ENCODE measurements at regions not wholly inside any gene's neighbourhood (a gene's known extent, or its start where the extent isn't known, plus 50 kb on each side); places are given as distances from the start of the nearest gene placed in this dataset.

- no peak for DNase-seq (ENCODE audit: low read depth)
Observed at GRCh38 chr2:41695198-41696113, 352.4 kb upstream of the PKDCC start.

GRCh38 chr2:41697389-41697788, 350.4 kb upstream of the PKDCC start:
- no peak for DNase-seq (ENCODE audit: low read depth)

GRCh38 chr2:41698678-41699422, 349.0 kb upstream of the PKDCC start:
- DNase-seq (ENCODE audit: low read depth) = no peak

- no peak for DNase-seq (ENCODE audit: low read depth)
Observed at GRCh38 chr2:41701231-41701630, 346.6 kb upstream of the PKDCC start.

- DNase-seq (ENCODE audit: low read depth) = no peak
Observed at GRCh38 chr2:41703123-41703522, 344.7 kb upstream of the PKDCC start.

GRCh38 chr2:41705634-41706033, 342.2 kb upstream of the PKDCC start:
- no peak for DNase-seq (ENCODE audit: low read depth)

- no peak for DNase-seq (ENCODE audit: low read depth)
Observed at GRCh38 chr2:41706286-41706685, 341.5 kb upstream of the PKDCC start.

- DNase-seq (ENCODE audit: low read depth) = no peak
Observed at GRCh38 chr2:41707790-41708451, 339.9 kb upstream of the PKDCC start.

GRCh38 chr2:41709702-41710599, 337.9 kb upstream of the PKDCC start:
- no peak for DNase-seq (ENCODE audit: low read depth)

- no peak for DNase-seq (ENCODE audit: low read depth)
Observed at GRCh38 chr2:41710944-41711343, 336.9 kb upstream of the PKDCC start.

GRCh38 chr2:41711736-41712135, 336.1 kb upstream of the PKDCC start:
- DNase-seq (ENCODE audit: low read depth) = no peak

GRCh38 chr2:41716497-41716896, 331.3 kb upstream of the PKDCC start:
- no peak for DNase-seq (ENCODE audit: low read depth)

GRCh38 chr2:41717839-41718238, 330.0 kb upstream of the PKDCC start:
- no peak for DNase-seq (ENCODE audit: low read depth)

- DNase-seq (ENCODE audit: low read depth) = no peak
Observed at GRCh38 chr2:41718705-41719104, 329.1 kb upstream of the PKDCC start.

GRCh38 chr2:41719756-41720155, 328.1 kb upstream of the PKDCC start:
- no peak for DNase-seq (ENCODE audit: low read depth)

- DNase-seq (ENCODE audit: low read depth) = no peak
Observed at GRCh38 chr2:41720331-41721251, 327.2 kb upstream of the PKDCC start.

GRCh38 chr2:41722668-41723369, 325.0 kb upstream of the PKDCC start:
- DNase-seq (ENCODE audit: low read depth) = no peak

- DNase-seq (ENCODE audit: low read depth) = no peak
Observed at GRCh38 chr2:41723526-41723925, 324.3 kb upstream of the PKDCC start.

- DNase-seq (ENCODE audit: low read depth) = no peak
Observed at GRCh38 chr2:41724465-41724864, 323.4 kb upstream of the PKDCC start.

- DNase-seq (ENCODE audit: low read depth) = no peak
Observed at GRCh38 chr2:41725901-41726300, 321.9 kb upstream of the PKDCC start.

Data from fibroblast of gingiva (primary cell).